SK-N-SH (cell line): ENCODE measurements at regions not wholly inside any gene's neighbourhood (a gene's known extent, or its start where the extent isn't known, plus 50 kb on each side); places are given as distances from the start of the nearest gene placed in this dataset.

Experiments used
- CTCF ChIA-PET: fragments of 300-600, 350-600 bp; formaldehyde crosslinking; extraction: SDS; loops from one replicate; lab custom pipeline; 2021; lab: Yijun Ruan, JAX
- POLR2A ChIA-PET: fragments of 350-600 bp; sonication (Branson Sonifier 250); formaldehyde crosslinking; extraction: SDS; loops from one replicate; lab custom pipeline; 2020; ENCODE audit warnings: antibody characterized with exemption, inconsistent platforms; lab: Yijun Ruan, JAX
- DNase-seq: peaks from one replicate; pipeline ENCODE4 v3.0.0; 2012
- H2AFZ ChIP-seq: fragments of 200-600 bp; sonication (generic); 2 replicates; pipeline ENCODE4 v1.8.1; 2016; ENCODE audit warnings: antibody characterized with exemption, mild to moderate bottlenecking, low read depth
- H3F3A ChIP-seq: fragments of 200-600 bp; sonication (generic); replicated peaks from 2 replicates; pipeline ENCODE3; 2016; ENCODE audit warnings: antibody characterized with exemption, mild to moderate bottlenecking; ENCODE audit not compliant: insufficient read depth
- H3K27ac ChIP-seq, 2 experiments: fragments of 200-500 bp in 1 of 2; fragments of 200-600 bp in 1 of 2; sonication (Bioruptor generic) in 1 of 2; sonication (generic), shearing (Covaris generic) in 1 of 2; 2 replicates each; pipeline versions ENCODE4 v1.5.1 to v1.6.1; 2014 to 2016; ENCODE audit warnings: low read depth in 2 of 2, inconsistent platforms in 1 of 2, low read length in 1 of 2, mild to moderate bottlenecking in 1 of 2, mixed read lengths in 1 of 2
- H3K27me3 ChIP-seq: fragments of 200-600 bp; sonication (generic), shearing (Covaris generic); 2 replicates; pipeline ENCODE4 v1.6.1; 2016; ENCODE audit warnings: mixed run types; ENCODE audit not compliant: insufficient read depth
- H3K36me3 ChIP-seq, 2 experiments: fragments of 200-500 bp in 1 of 2; fragments of 200-600 bp in 1 of 2; sonication (Bioruptor generic) in 1 of 2; sonication (generic) in 1 of 2; replicated peaks in 1 of 2; 2 replicates each; pipeline versions ENCODE3 to v1.5.1; 2014 to 2016; ENCODE audit warnings: low read length in 1 of 2, mild to moderate bottlenecking in 1 of 2; ENCODE audit not compliant: insufficient read depth in 2 of 2, control insufficient read depth in 1 of 2
- H3K4me1 ChIP-seq, 2 experiments: fragments of 200-500 bp in 1 of 2; fragments of 200-600 bp in 1 of 2; sonication (Bioruptor generic) in 1 of 2; sonication (generic), shearing (Covaris generic) in 1 of 2; 2 replicates each; pipeline versions ENCODE4 v1.5.1 to v1.6.1; 2014 to 2016; ENCODE audit warnings: low read depth in 1 of 2, low read length in 1 of 2, mixed run types in 1 of 2; ENCODE audit not compliant: insufficient read depth in 2 of 2, control insufficient read depth in 1 of 2
- H3K4me2 ChIP-seq: fragments of 200-600 bp; sonication (generic), shearing (Covaris generic); 2 replicates; pipeline ENCODE4 v1.6.1; 2017; ENCODE audit warnings: mixed run types
- H3K4me3 ChIP-seq, 2 experiments: fragments of 200-500 bp in 1 of 2; fragments of 200-600 bp in 1 of 2; sonication (Bioruptor generic) in 1 of 2; sonication (generic), shearing (Covaris generic) in 1 of 2; 2 replicates each; pipeline versions ENCODE4 v1.5.1 to v1.8.1; 2014 to 2016; ENCODE audit warnings: low read depth in 2 of 2, inconsistent platforms in 1 of 2, low read length in 1 of 2, mild to moderate bottlenecking in 1 of 2, mixed read lengths in 1 of 2, moderate library complexity in 1 of 2
- H3K79me2 ChIP-seq: fragments of 200-600 bp; sonication (generic); 2 replicates; pipeline ENCODE4 v1.8.1; 2017; ENCODE audit warnings: mild to moderate bottlenecking; ENCODE audit not compliant: insufficient read depth
- H3K9ac ChIP-seq: fragments of 200-600 bp; sonication (generic); 2 replicates; pipeline ENCODE4 v1.6.1; 2017; ENCODE audit warnings: mixed run types
- H3K9me2 ChIP-seq: fragments of 200-600 bp; sonication (generic); 2 replicates; pipeline ENCODE4 v1.6.1; 2017; ENCODE audit warnings: mixed run types
- H3K9me3 ChIP-seq: fragments of 200-600 bp; sonication (generic); 2 replicates; pipeline ENCODE4 v1.6.1; 2017; ENCODE audit warnings: mixed run types, mild to moderate bottlenecking, moderate library complexity
- H4K20me1 ChIP-seq: fragments of 200-600 bp; sonication (generic); 2 replicates; pipeline ENCODE4 v1.6.1; 2017; ENCODE audit warnings: mild to moderate bottlenecking, mixed run types; ENCODE audit not compliant: insufficient read depth
- CTCF ChIP-seq: fragments of 200-600 bp; sonication (generic); IDR thresholded peaks from 2 replicates; pipeline ENCODE4 v1.6.1; 2017; ENCODE audit warnings: antibody characterized with exemption, mild to moderate bottlenecking, moderate library complexity
- ELF1 ChIP-seq: IDR thresholded peaks from 2 replicates; pipeline ENCODE4 v1.4.0; 2012
- EZH2phosphoT487 ChIP-seq: fragments of 200-600 bp; sonication (generic); IDR thresholded peaks from 2 replicates; pipeline ENCODE4 v1.6.1; 2017; ENCODE audit warnings: low read depth, mixed run types, mild to moderate bottlenecking, antibody characterized with exemption, moderate library complexity, borderline replicate concordance
- FOXJ3 ChIP-seq: sonication (generic); formaldehyde crosslinking; IDR thresholded peaks from 2 replicates; pipeline ENCODE4 v1.5.1; 2020; ENCODE audit warnings: mild to moderate bottlenecking, missing genetic modification reagents
- FOXM1 ChIP-seq: IDR thresholded peaks from 2 replicates; pipeline ENCODE4 v1.4.0; 2012; ENCODE audit warnings: low read depth, mild to moderate bottlenecking
- GABPA ChIP-seq: IDR thresholded peaks from 2 replicates; pipeline ENCODE4 v1.4.0; 2012; ENCODE audit warnings: low read depth, mild to moderate bottlenecking
- IRF3 ChIP-seq: fragments of 150-350 bp; IDR thresholded peaks from 2 replicates; pipeline ENCODE4 v1.6.1; 2016; ENCODE audit warnings: mild to moderate bottlenecking, low read depth, low read length
- JUND ChIP-seq: IDR thresholded peaks from 2 replicates; pipeline ENCODE4 v1.4.0; 2012
- MAX ChIP-seq: IDR thresholded peaks from 2 replicates; pipeline ENCODE4 v1.4.0; 2012; ENCODE audit warnings: low read depth
- MEF2A ChIP-seq: IDR thresholded peaks from 2 replicates; pipeline ENCODE4 v1.4.0; 2012; ENCODE audit warnings: low read depth, borderline replicate concordance
- MXI1 ChIP-seq: IDR thresholded peaks from 2 replicates; pipeline ENCODE4 v1.6.1; 2012; ENCODE audit warnings: mild to moderate bottlenecking, low read depth, low read length, improper control_type of control experiment
- PBX3 ChIP-seq: IDR thresholded peaks from 2 replicates; pipeline ENCODE4; 2012
- RAD21 ChIP-seq: IDR thresholded peaks from 2 replicates; pipeline ENCODE4 v1.6.1; 2012; ENCODE audit warnings: mild to moderate bottlenecking, low read length
- RCOR1 ChIP-seq: fragments of 150-350 bp; IDR thresholded peaks from 2 replicates; pipeline ENCODE4 v1.6.1; 2017; ENCODE audit warnings: antibody characterized with exemption, low read length
- RFX5 ChIP-seq: IDR thresholded peaks from 2 replicates; pipeline ENCODE4 v1.6.1; 2012; ENCODE audit warnings: mild to moderate bottlenecking, improper control_type of control experiment, low read length
- RXRA ChIP-seq: IDR thresholded peaks from 2 replicates; pipeline ENCODE4 v1.4.0; 2012; ENCODE audit warnings: low read depth, mild to moderate bottlenecking, borderline replicate concordance
- SIN3A ChIP-seq: IDR thresholded peaks from 2 replicates; pipeline ENCODE4 v1.6.1; 2012; ENCODE audit warnings: low read depth, mild to moderate bottlenecking, low read length, moderate library complexity, borderline replicate concordance
- TAF1 ChIP-seq: IDR thresholded peaks from 2 replicates; pipeline ENCODE4 v1.6.1; 2012; ENCODE audit warnings: low read depth, mild to moderate bottlenecking, low read length, moderate library complexity, borderline replicate concordance
- TCF12 ChIP-seq: IDR thresholded peaks from 2 replicates; pipeline ENCODE4 v1.4.0; 2012
- TEAD4 ChIP-seq: IDR thresholded peaks from 2 replicates; pipeline ENCODE4 v1.4.0; 2012; ENCODE audit warnings: mild to moderate bottlenecking, borderline replicate concordance; ENCODE audit not compliant: insufficient read depth
- USF2 ChIP-seq: fragments of 150-350 bp; IDR thresholded peaks from 2 replicates; pipeline ENCODE4 v1.6.1; 2017; ENCODE audit warnings: antibody characterized with exemption, low read length, low read depth, borderline replicate concordance
- YY1 ChIP-seq: IDR thresholded peaks from 2 replicates; pipeline ENCODE4 v1.4.0; 2012; ENCODE audit warnings: low read depth, mild to moderate bottlenecking
- WGBS: methylation state at CpG from one replicate; pipeline ENCODE4 v1.1.6; 2017; ENCODE audit warnings: low lambda C conversion rate; 5-methylcytosine and 5-hydroxymethylcytosine counted together

GRCh38 chr22:49128874-49129273 is 698.8 kb downstream of the BRD1 start:
- Histone ChIP-seq H3K4me3 (no peak overlapping the region), H3K4me2 (no peak overlapping the region), H3K9me3 (no peaks in the 10 kb centered on the region), H3K27me3 (no peaks in the 10 kb centered on the region), H2AFZ (no peak overlapping the region), H3K27ac (no peak overlapping the region), H3K9ac (no peak overlapping the region), H3K79me2 (no peaks in the 10 kb centered on the region), H3F3A (no peaks in the 10 kb centered on the region), H3K36me3 (no peaks in the 10 kb centered on the region), H3K9me2 (no peaks in the 10 kb centered on the region), H3K4me1 (no peaks in the 10 kb centered on the region; a peak in 1 of 4 replicates), H4K20me1 (no peaks in the 10 kb centered on the region)
- POLR2A ChIA-PET, result no interaction called here
- 53% methylated on average over 9 of the region's 9 CpGs for WGBS
- CTCF ChIA-PET, result no interaction called here
- TF ChIP-seq ELF1, result no peak
- no peak for TF ChIP-seq RFX5
- TF ChIP-seq TEAD4, result no peak
- TF ChIP-seq CTCF, result no peak
- TF ChIP-seq JUND, result no peak
- no peak for TF ChIP-seq USF2
- no peak for TF ChIP-seq TCF12
- no peak for TF ChIP-seq RAD21
- no peak for TF ChIP-seq YY1
- TF ChIP-seq PBX3, result no peak
- no peak for TF ChIP-seq MAX
- no peak for TF ChIP-seq TAF1
- TF ChIP-seq GABPA, result no peak
- no peak for TF ChIP-seq MXI1
- TF ChIP-seq FOXJ3 (CRISPR knock-in tag), result no peak
- no peak for TF ChIP-seq EZH2phosphoT487
- TF ChIP-seq RCOR1, result no peak
- DNase-seq, result no peak

GRCh38 chr22:49124608-49125007 is 703.1 kb downstream of the BRD1 start:
- 7% methylated on average over 5 of the region's 5 CpGs for WGBS

More at GRCh38 chr22:49124608-49125007, 703.1 kb downstream of the BRD1 start:
- Histone ChIP-seq H3K4me3 (no peak overlapping the region), H3K9ac (no peak overlapping the region), H3K9me2 (no peaks in the 10 kb centered on the region), H3K79me2 (no peaks in the 10 kb centered on the region), H4K20me1 (no peaks in the 10 kb centered on the region), H3K36me3 (no peaks in the 10 kb centered on the region), H3K4me1 (peaks cover 0 to 3% of the 10 kb centered on the region in 2 experiments; a peak in 1 of 4 replicates), H3K27ac (no peak overlapping the region), H2AFZ (no peak overlapping the region), H3K27me3 (no peaks in the 10 kb centered on the region), H3K9me3 (no peaks in the 10 kb centered on the region), H3F3A (no peaks in the 10 kb centered on the region), H3K4me2 (no peak overlapping the region)
- CTCF ChIA-PET, result no interaction called here
- POLR2A ChIA-PET, result no interaction called here
- TF ChIP-seq SIN3A (no peak), FOXJ3 (CRISPR knock-in tag) (no peak), MXI1 (no peak), RXRA (no peak), MAX (no peak), MEF2A (no peak), IRF3 (no peak), ELF1 (no peak), YY1 (no peak), FOXM1 (no peak)
- no peak for DNase-seq
